ENCODE measurements at regions not wholly inside any gene's neighbourhood (a gene's known extent, or its start where the extent isn't known, plus 50 kb on each side); places are given as distances from the start of the nearest gene placed in this dataset.

DNA sequence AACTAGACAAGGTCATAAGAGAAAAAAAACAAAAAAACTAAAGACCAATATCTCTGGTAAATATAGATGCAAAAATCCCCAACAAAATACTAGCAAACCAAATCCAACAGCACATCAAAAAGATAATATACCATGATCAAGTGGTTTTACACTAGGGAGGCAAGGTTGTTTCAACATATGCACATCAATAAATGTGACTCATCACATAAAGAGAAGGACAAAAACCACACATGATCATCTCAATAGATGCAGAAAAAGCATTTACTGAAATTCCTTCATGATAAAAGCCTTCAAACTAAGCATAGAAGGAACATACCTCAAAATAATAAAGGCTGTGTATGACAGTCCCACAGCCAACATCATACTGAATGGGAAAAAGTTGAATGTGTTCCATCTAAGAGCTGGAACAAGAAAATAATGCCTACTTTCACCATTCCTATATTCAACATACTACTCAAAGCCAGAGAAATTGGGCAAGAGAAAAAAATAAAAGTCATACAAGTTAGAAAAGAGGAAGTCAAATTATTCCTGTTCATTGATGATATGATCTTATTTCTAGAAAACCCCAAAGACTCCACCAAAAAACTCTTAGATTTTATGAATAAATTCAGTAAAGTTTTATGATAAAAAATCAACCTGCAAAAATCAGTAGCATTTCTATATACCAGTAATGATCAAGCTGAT, 72.2 kb upstream of the FAM169A start:
- ChIA-PET POLR2A (no interaction called here), CTCF (interaction anchor here (0.6 to 1.9 kb wide), 3 partner anchors 9 to 298 kb away, joined by 3 to 6 read pairs (median 3); no protein-coding TSS in a partner anchor)
- TF ChIP-seq, protein P1, sequence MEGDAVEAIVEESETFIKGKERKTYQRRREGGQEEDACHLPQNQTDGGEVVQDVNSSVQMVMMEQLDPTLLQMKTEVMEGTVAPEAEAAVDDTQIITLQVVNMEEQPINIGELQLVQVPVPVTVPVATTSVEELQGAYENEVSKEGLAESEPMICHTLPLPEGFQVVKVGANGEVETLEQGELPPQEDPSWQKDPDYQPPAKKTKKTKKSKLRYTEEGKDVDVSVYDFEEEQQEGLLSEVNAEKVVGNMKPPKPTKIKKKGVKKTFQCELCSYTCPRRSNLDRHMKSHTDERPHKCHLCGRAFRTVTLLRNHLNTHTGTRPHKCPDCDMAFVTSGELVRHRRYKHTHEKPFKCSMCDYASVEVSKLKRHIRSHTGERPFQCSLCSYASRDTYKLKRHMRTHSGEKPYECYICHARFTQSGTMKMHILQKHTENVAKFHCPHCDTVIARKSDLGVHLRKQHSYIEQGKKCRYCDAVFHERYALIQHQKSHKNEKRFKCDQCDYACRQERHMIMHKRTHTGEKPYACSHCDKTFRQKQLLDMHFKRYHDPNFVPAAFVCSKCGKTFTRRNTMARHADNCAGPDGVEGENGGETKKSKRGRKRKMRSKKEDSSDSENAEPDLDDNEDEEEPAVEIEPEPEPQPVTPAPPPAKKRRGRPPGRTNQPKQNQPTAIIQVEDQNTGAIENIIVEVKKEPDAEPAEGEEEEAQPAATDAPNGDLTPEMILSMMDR (IDR thresholded peaks at IDR 0.05; ENCODE audit: insufficient read depth, low read length, missing control alignments), result no peak
- no peak for DNase-seq (ENCODE audit: low read depth, low spot score)
- no peak overlapping the region for H3K4me3 ChIP-seq (ENCODE audit: low read depth, low read length)

DNA sequence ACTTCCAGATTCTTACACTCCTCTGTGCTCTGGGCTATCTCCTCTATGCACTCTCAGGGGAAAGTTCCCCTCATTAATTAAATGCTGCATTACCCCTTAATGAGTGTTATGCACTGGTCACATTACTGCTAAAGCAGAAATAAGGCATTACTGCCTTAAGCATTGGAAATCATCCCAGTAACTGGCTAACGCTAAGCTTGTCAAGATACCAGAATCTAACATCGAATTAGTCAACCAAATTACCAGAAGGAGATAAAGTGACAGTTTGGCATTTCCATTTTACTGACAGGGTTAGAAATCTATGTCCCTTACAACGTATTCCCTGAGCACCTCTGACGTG, 69.5 kb upstream of the FAM169A start:
- no peak for DNase-seq (ENCODE audit: low read depth, low spot score)
- ChIA-PET CTCF (interaction anchor here (1.0 to 2.1 kb wide), 11 partner anchors 10 to 330 kb away, joined by 3 to 14 read pairs (median 6); partner anchors contain the start of genes ANKRD31 and GCNT4), POLR2A (interaction anchor here (1.3 kb wide), 1 partner anchor 117 kb away, joined by 5 read pairs; the partner anchor contains the start of gene GCNT4)
- TF ChIP-seq, protein P1 (IDR thresholded peaks at IDR 0.05; ENCODE audit: insufficient read depth, low read length, missing control alignments), result no peak
- no peak overlapping the region for H3K4me3 ChIP-seq (ENCODE audit: low read depth, low read length)

DNA sequence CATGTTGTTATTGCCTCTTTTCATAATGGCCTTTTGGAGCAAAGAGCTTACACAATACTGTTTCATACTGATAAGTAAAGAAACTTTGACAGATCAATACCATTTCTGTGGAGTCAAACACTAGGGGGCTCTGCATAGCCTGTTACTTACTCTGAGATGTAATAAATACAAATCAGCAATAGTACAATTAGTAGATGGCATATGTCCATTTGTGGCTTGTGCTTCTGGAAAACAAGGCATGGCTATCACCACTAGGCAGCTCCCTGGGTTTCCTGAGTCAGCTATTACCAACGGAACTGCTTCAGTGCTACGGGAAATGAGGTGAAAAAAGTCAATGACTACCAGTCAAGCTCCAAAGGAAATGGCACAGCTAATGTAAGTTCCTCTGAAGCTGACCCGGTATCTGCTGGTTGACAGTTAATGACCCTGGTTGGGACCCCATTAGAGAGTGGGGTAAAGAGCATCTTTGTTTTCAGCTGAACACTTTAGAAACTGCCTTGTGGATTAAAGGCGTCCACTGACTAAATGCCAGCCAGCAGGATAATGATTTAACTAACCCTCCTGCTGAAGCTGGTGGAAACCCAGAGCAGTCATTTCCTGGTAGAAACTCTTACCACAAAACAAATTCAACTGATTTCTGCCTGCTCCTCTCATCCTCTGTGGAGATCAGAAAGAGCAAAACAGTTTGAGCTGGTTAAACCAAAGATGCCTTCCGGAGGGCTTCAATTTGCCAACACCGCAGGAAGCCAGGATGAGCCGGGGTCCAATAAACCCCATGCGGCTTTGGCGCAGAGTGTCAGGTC, 69.0 kb upstream of the FAM169A start:
- CTCF ChIA-PET, result interaction anchor here (0.8 to 2.1 kb wide), 17 partner anchors 9 to 405 kb away, joined by 3 to 14 read pairs (median 3); partner anchors contain the start of genes ANKRD31, GCNT4 and HMGCR

DNA sequence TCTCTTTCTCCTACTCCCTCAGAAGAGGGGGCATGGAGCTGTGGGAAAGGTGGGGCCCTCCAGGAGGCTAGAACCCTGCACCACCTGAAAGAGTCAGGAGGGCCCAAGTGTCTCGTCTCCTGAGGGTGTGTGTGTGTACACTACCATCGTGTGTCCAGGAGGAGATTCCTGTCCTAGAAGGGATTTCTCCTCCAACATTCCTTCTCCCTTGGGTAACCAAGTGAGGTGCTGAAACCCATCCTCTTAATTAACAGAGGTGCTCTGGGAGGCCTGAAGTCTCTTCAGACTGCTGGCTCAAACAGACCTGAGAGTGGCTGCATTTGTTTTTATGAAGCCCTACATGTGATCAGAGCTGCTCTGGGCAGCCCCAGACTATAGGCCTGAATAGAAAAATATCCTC, 61.1 kb upstream of the FAM169A start:
- CTCF ChIA-PET, result interaction anchor here (2.8 to 3.3 kb wide), 4 partner anchors 25 to 338 kb away, joined by 6 to 25 read pairs (median 16); no protein-coding TSS in a partner anchor
- H3K4me3 ChIP-seq (ENCODE audit: low read depth, low read length), result no peak overlapping the region
- no peak for DNase-seq (ENCODE audit: low read depth, low spot score)
- TF ChIP-seq, protein P1 (IDR thresholded peaks at IDR 0.05; ENCODE audit: insufficient read depth, low read length, missing control alignments), result no peak
- POLR2A ChIA-PET, result no interaction called here

More for the DNA sequence above, 69.0 kb upstream of the FAM169A start:
- no peak for DNase-seq (ENCODE audit: low read depth, low spot score)
- TF ChIP-seq, protein P1 (IDR thresholded peaks at IDR 0.05; ENCODE audit: insufficient read depth, low read length, missing control alignments), result peak; percentile 15
- POLR2A ChIA-PET, result interaction anchor here (1.3 kb wide), 1 partner anchor 117 kb away, joined by 5 read pairs; the partner anchor contains the start of gene GCNT4
- no peak overlapping the region for H3K4me3 ChIP-seq (ENCODE audit: low read depth, low read length)

DNA sequence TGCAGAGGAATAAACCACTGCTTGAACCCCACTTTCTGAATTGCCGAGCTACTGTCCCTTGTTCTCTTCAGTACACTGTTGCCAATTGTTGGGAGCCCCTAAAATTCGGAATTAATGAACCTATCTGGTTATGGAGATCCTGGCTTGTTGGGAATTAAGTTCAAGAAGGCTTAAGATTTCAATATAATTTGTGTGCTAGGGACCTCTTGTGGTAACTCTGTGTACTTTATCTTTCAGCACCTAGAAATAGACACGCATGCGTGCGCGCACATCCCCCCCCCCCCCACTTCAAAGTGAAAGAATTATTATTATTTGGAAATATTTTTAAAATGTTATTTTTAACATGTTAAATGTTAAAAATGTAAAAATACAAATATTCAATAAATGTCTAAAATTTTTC, 53.3 kb upstream of the FAM169A start:
- POLR2A ChIA-PET, result no interaction called here
- DNase-seq (ENCODE audit: low read depth, low spot score), result no peak
- TF ChIP-seq, protein P1 (IDR thresholded peaks at IDR 0.05; ENCODE audit: insufficient read depth, low read length, missing control alignments), result peak; percentile 42
- no peak overlapping the region for H3K4me3 ChIP-seq (ENCODE audit: low read depth, low read length)
- CTCF ChIA-PET, result interaction anchor here (0.6 to 7.2 kb wide), 24 partner anchors 10 to 1397 kb away, joined by 3 to 141 read pairs (median 4); partner anchors contain the start of genes GCNT4, GFM2, HEXB and NSA2

DNA sequence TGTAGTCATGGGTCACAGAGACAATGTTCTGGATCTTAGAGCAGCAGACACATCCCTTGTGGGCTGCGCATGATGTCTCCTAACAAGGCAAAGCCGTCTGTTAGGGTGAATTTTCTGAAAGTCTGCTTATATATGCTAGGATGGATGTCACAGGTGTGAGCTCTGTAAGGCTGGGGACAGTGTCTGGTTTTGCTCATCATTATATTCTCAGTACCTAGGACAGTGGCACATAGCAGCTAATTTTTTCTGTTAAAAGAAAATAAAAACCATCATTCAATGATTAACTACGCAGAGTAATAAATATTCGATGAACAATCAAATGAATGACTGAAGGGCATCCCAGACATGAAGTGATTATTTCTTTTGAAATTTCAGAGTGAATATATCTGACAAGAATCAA, 52.9 kb upstream of the FAM169A start:
- TF ChIP-seq, protein P1 (IDR thresholded peaks at IDR 0.05; ENCODE audit: insufficient read depth, low read length, missing control alignments), result no peak
- no peak for DNase-seq (ENCODE audit: low read depth, low spot score)
- POLR2A ChIA-PET, result no interaction called here
- H3K4me3 ChIP-seq (ENCODE audit: low read depth, low read length), result no peak overlapping the region
- CTCF ChIA-PET, result interaction anchor here (0.6 to 7.2 kb wide), 24 partner anchors 10 to 1397 kb away, joined by 3 to 141 read pairs (median 4); partner anchors contain the start of genes GCNT4, GFM2, HEXB and NSA2

Measured in AG04449 (cell line).